HG03103 (cell line): ENCODE measurements at regions not wholly inside any gene's neighbourhood (a gene's known extent, or its start where the extent isn't known, plus 50 kb on each side); places are given as distances from the start of the nearest gene placed in this dataset.

Experiments
- ATAC-seq: cut with Tn5 transposase; IDR thresholded peaks from one replicate; pipeline ENCODE4 v1.9.1; 2021; ENCODE audit warnings: low read depth; ENCODE audit not compliant: unreplicated experiment

GRCh38 chr6:4591218-4591617 is 185.0 kb upstream of the CDYL start:
- ATAC-seq: no peak

- no peak for ATAC-seq
Observed at GRCh38 chr6:4589295-4589694, 186.9 kb upstream of the CDYL start.

- no peak for ATAC-seq
Observed at GRCh38 chr6:4588581-4588980, 187.6 kb upstream of the CDYL start.

GRCh38 chr6:4588163-4588562 is 188.0 kb upstream of the CDYL start:
- no peak for ATAC-seq

GRCh38 chr6:4587171-4587570 is 189.0 kb upstream of the CDYL start:
- no peak for ATAC-seq

- no peak for ATAC-seq
Observed at GRCh38 chr6:4586469-4586859, 189.7 kb upstream of the CDYL start.

GRCh38 chr6:4585682-4586468 is 190.3 kb upstream of the CDYL start:
- no peak for ATAC-seq

GRCh38 chr6:4584801-4585200 is 191.4 kb upstream of the CDYL start:
- no peak for ATAC-seq

- no peak for ATAC-seq
Observed at GRCh38 chr6:4582506-4583417, 193.4 kb upstream of the CDYL start.

GRCh38 chr6:4581468-4582385 is 194.5 kb upstream of the CDYL start:
- no peak for ATAC-seq

GRCh38 chr6:4580361-4580760 is 195.8 kb upstream of the CDYL start:
- ATAC-seq: no peak

GRCh38 chr6:4577406-4577805 is 198.8 kb upstream of the CDYL start:
- ATAC-seq: no peak

GRCh38 chr6:4575714-4576113 is 200.5 kb upstream of the CDYL start:
- ATAC-seq: no peak

GRCh38 chr6:4574007-4574406 is 202.2 kb upstream of the CDYL start:
- ATAC-seq: no peak

GRCh38 chr6:4571011-4571410 is 205.2 kb upstream of the CDYL start:
- ATAC-seq: no peak

GRCh38 chr6:4568138-4568537 is 208.1 kb upstream of the CDYL start:
- no peak for ATAC-seq

GRCh38 chr6:4567141-4567540 is 209.1 kb upstream of the CDYL start:
- no peak for ATAC-seq

GRCh38 chr6:4565301-4566250 is 210.6 kb upstream of the CDYL start:
- no peak for ATAC-seq

- no peak for ATAC-seq
Observed at GRCh38 chr6:4564801-4565271, 211.4 kb upstream of the CDYL start.
